ENCODE measurements at regions not wholly inside any gene's neighbourhood (a gene's known extent, or its start where the extent isn't known, plus 50 kb on each side); places are given as distances from the start of the nearest gene placed in this dataset.
"Not testable (repeated sequence)": the region's sequence is repeated elsewhere in the genome, so short reads cannot be mapped to it uniquely, and the experiment has no call there.

GRCh38 chr1:146513754-146514153, 284.9 kb upstream of the NOTCH2NLA start:
- H4K5ac ChIP-seq (ENCODE audit: low read depth, low read length); H3K36me3 ChIP-seq (ENCODE audit: control insufficient read depth, insufficient read depth, low read length); H3K4me1 ChIP-seq (ENCODE audit: control insufficient read depth, insufficient read depth, low read length); H4K91ac ChIP-seq (ENCODE audit: insufficient read depth, low read depth, low read length); H2BK120ac ChIP-seq (ENCODE audit: low read depth, low read length); in situ Hi-C loops (cut with MboI; ENCODE audit: low sequenced_read_pairs); H2AK5ac ChIP-seq (ENCODE audit: low read depth, low read length); H3K27ac ChIP-seq (ENCODE audit: insufficient read depth, low read length); dilution Hi-C loops (cut with HindIII; ENCODE audit: low sequenced_read_pairs, unreplicated experiment); H3K79me1 ChIP-seq (ENCODE audit: low read depth in 1 of 2, low read length in 2 of 2); H3K56ac ChIP-seq (ENCODE audit: extremely low read depth, insufficient read depth, low read length); H3K9me3 ChIP-seq (ENCODE audit: control insufficient read depth, insufficient read depth, low read length); DNase-seq; H4K20me1 ChIP-seq (ENCODE audit: insufficient read depth, low read length); H3K4me2 ChIP-seq (ENCODE audit: low read depth, low read length); H2BK5ac ChIP-seq (ENCODE audit: low read depth, low read length, poor library complexity, severe bottlenecking); H3K14ac ChIP-seq (replicated peaks; ENCODE audit: low read depth, low read length); H2BK20ac ChIP-seq (ENCODE audit: low read depth, low read length); H3K27me3 ChIP-seq (ENCODE audit: control insufficient read depth, insufficient read depth, low read length); H4K8ac ChIP-seq (ENCODE audit: low read depth in 2 of 2, low read length in 2 of 2); H2BK15ac ChIP-seq (ENCODE audit: low read depth, low read length); H3K23ac ChIP-seq (ENCODE audit: low read depth, low read length); POLR2A ChIA-PET (ENCODE audit: unreplicated experiment); intact Hi-C loops (cut with micrococcal nuclease); H3K9ac ChIP-seq (ENCODE audit: low read depth, low read length); H2AFZ ChIP-seq (replicated peaks; ENCODE audit: low read length, poor library complexity); H3K4ac ChIP-seq (ENCODE audit: low read depth, low read length); H3K4me3 ChIP-seq (ENCODE audit: insufficient read depth, low read depth, low read length); H3K18ac ChIP-seq (ENCODE audit: low read depth, low read length); H2AK9ac ChIP-seq (replicated peaks; ENCODE audit: low read depth, low read length, poor library complexity); CTCF ChIA-PET; BruUV-seq (replicated peaks); H3K9me1 ChIP-seq (ENCODE audit: insufficient read depth, low read length): not testable (repeated sequence)
- ATAC-seq (ENCODE audit: low read depth), result peak; percentile 60
- no CpG with 5 or more reads among the region's 4 CpGs for WGBS, 2 experiments (ENCODE audit: extremely low coverage in 2 of 2, insufficient read length in 1 of 2)

GRCh38 chr1:146511047-146511777, 282.4 kb upstream of the NOTCH2NLA start:
- H3K4me1 ChIP-seq (ENCODE audit: control insufficient read depth, insufficient read depth, low read length); H3K4me3 ChIP-seq (ENCODE audit: insufficient read depth, low read depth, low read length); H2AK5ac ChIP-seq (ENCODE audit: low read depth, low read length); in situ Hi-C loops (cut with MboI; ENCODE audit: low sequenced_read_pairs); dilution Hi-C loops (cut with HindIII; ENCODE audit: low sequenced_read_pairs, unreplicated experiment); H4K8ac ChIP-seq (ENCODE audit: low read depth in 2 of 2, low read length in 2 of 2); intact Hi-C loops (cut with micrococcal nuclease); H3K27me3 ChIP-seq (ENCODE audit: control insufficient read depth, insufficient read depth, low read length); H2AFZ ChIP-seq (replicated peaks; ENCODE audit: low read length, poor library complexity); H2BK120ac ChIP-seq (ENCODE audit: low read depth, low read length); H4K5ac ChIP-seq (ENCODE audit: low read depth, low read length); H2BK5ac ChIP-seq (ENCODE audit: low read depth, low read length, poor library complexity, severe bottlenecking); H4K91ac ChIP-seq (ENCODE audit: insufficient read depth, low read depth, low read length); H2AK9ac ChIP-seq (replicated peaks; ENCODE audit: low read depth, low read length, poor library complexity); H2BK15ac ChIP-seq (ENCODE audit: low read depth, low read length); H3K79me1 ChIP-seq (ENCODE audit: low read depth in 1 of 2, low read length in 2 of 2); H3K18ac ChIP-seq (ENCODE audit: low read depth, low read length); H3K9me3 ChIP-seq (ENCODE audit: control insufficient read depth, insufficient read depth, low read length); H3K4me2 ChIP-seq (ENCODE audit: low read depth, low read length); H2BK20ac ChIP-seq (ENCODE audit: low read depth, low read length); H3K9me1 ChIP-seq (ENCODE audit: insufficient read depth, low read length); CTCF ChIA-PET; BruUV-seq (replicated peaks); H3K4ac ChIP-seq (ENCODE audit: low read depth, low read length); ATAC-seq (ENCODE audit: low read depth); H3K23ac ChIP-seq (ENCODE audit: low read depth, low read length); H4K20me1 ChIP-seq (ENCODE audit: insufficient read depth, low read length); H3K14ac ChIP-seq (replicated peaks; ENCODE audit: low read depth, low read length); H3K9ac ChIP-seq (ENCODE audit: low read depth, low read length); DNase-seq; H3K27ac ChIP-seq (ENCODE audit: insufficient read depth, low read length); H3K56ac ChIP-seq (ENCODE audit: extremely low read depth, insufficient read depth, low read length); H3K36me3 ChIP-seq (ENCODE audit: control insufficient read depth, insufficient read depth, low read length); POLR2A ChIA-PET (ENCODE audit: unreplicated experiment): not testable (repeated sequence)
- no CpG with 5 or more reads among the region's 7 CpGs for WGBS, 2 experiments (ENCODE audit: extremely low coverage in 2 of 2, insufficient read length in 1 of 2)
